ENCODE measurements at regions not wholly inside any gene's neighbourhood (a gene's known extent, or its start where the extent isn't known, plus 50 kb on each side); places are given as distances from the start of the nearest gene placed in this dataset.

DNA sequence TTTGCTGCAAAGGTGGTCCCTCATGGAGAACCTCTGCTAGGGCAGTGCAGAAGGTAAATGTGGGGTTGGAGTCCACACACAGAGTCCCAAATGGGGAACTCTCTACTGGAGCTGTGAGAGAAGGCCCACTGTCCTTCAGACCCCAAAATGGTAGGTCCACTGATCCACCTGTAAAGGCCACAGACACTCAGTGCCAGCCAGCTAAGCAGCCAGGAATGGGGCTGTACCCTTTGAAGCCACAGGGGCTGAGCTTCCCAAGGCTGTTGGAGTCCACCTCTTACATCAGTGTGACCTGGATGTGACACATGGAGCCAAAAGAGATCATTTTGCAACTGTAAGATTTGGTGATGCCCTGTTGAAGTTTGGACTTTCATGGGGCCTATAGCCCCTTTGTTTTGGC, 252.4 kb upstream of the GULP1 start:
- no peak for ATAC-seq

DNA sequence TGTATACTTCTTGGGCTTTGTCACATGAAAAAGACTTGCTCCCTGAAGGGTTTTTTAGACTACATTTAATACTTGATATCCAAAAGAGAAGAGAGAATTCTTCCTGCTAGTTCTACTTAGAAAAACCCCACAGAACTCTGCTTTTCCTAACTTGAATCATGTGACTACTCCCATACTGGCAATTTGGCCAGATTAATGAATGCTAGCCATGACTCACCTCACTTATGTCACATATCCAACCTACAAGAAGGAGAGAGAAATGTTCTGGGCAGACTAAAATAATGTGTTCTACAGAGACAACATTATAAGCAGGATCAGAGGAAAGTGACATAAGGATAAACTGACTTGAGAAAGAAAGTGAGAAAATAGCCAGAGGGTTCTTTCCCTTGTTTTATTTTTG, 249.3 kb upstream of the GULP1 start:
- Histone ChIP-seq H3K4me1 (no peaks in the 10 kb centered on the region), H3K9me3 (no peaks in the 10 kb centered on the region), H3K27ac (no peak overlapping the region), H3K4me3 (no peak overlapping the region), H3K36me3 (replicated peaks in 1 of 2; ENCODE audit: insufficient read depth in 1 of 2, low read depth in 2 of 2) (no peaks in the 10 kb centered on the region), H3K27me3 (no peaks in the 10 kb centered on the region)
- TF ChIP-seq, protein P1, sequence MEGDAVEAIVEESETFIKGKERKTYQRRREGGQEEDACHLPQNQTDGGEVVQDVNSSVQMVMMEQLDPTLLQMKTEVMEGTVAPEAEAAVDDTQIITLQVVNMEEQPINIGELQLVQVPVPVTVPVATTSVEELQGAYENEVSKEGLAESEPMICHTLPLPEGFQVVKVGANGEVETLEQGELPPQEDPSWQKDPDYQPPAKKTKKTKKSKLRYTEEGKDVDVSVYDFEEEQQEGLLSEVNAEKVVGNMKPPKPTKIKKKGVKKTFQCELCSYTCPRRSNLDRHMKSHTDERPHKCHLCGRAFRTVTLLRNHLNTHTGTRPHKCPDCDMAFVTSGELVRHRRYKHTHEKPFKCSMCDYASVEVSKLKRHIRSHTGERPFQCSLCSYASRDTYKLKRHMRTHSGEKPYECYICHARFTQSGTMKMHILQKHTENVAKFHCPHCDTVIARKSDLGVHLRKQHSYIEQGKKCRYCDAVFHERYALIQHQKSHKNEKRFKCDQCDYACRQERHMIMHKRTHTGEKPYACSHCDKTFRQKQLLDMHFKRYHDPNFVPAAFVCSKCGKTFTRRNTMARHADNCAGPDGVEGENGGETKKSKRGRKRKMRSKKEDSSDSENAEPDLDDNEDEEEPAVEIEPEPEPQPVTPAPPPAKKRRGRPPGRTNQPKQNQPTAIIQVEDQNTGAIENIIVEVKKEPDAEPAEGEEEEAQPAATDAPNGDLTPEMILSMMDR (IDR thresholded peaks at IDR 0.05): no peak
- no peak for TF ChIP-seq POLR2A (IDR thresholded peaks at IDR 0.05)
- DNase-seq (no peak), ATAC-seq (no peak)
- intact Hi-C loops (cut with DNase I): no loop called here

More for the DNA sequence above, 252.4 kb upstream of the GULP1 start:
- TF ChIP-seq, protein P1 (IDR thresholded peaks at IDR 0.05): no peak
- no peak for TF ChIP-seq POLR2A (IDR thresholded peaks at IDR 0.05)
- Histone ChIP-seq H3K4me3 (no peak overlapping the region), H3K36me3 (replicated peaks in 1 of 2; ENCODE audit: insufficient read depth in 1 of 2, low read depth in 2 of 2) (no peaks in the 10 kb centered on the region), H3K9me3 (no peaks in the 10 kb centered on the region), H3K27ac (no peak overlapping the region), H3K4me1 (no peaks in the 10 kb centered on the region), H3K27me3 (no peaks in the 10 kb centered on the region)
- intact Hi-C loops (cut with DNase I): no loop called here
- no peak for DNase-seq

DNA sequence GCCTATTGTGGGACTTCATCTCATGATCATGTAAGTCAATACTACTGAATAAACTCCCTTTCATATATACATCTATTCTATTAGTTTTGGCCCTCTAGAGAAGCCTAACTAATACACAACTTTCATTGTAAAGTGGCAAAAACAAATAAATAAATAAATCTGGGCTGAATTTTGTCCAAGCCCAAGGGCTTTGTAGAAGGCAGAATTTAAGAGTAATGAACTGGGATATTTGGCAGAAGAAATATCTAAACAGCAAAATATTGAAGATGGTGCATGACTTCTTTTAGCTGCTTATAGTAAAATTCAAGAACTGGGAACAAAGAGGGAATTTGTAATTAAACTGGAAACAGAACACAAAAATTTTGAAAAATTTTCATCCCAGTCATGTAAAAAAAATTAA, 246.7 kb upstream of the GULP1 start:
- ATAC-seq (no peak), DNase-seq (no peak)
- no peaks in the 10 kb centered on the region for H3K36me3 ChIP-seq (replicated peaks in 1 of 2; ENCODE audit: insufficient read depth in 1 of 2, low read depth in 2 of 2)
- no peak overlapping the region for H3K27ac ChIP-seq
- intact Hi-C loops (cut with DNase I): no loop called here
- H3K9me3 ChIP-seq: no peaks in the 10 kb centered on the region
- H3K4me1 ChIP-seq: peaks cover 5% of the 10 kb centered on the region
- H3K4me3 ChIP-seq: no peak overlapping the region
- no peak for TF ChIP-seq POLR2A (IDR thresholded peaks at IDR 0.05)
- TF ChIP-seq, protein P1 (IDR thresholded peaks at IDR 0.05): no peak
- H3K27me3 ChIP-seq: no peaks in the 10 kb centered on the region

DNA sequence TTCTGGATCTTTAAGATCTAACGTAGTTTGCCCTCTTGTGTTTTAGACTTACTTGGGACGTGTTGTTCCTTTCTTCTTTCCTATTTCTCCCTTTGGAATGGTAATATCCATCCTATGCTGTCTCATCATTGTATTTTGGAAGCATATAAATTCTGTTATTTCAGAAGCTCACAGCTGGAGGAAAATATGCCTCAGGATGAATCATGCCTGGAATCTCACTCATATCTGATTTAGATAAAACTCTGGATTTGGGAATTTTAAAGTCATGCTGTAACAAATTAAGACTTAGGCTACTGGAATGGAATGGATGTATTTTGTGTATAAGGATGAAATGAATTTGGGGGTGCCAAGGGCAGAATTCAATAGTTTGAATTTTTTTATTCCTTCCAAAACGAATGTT, 245.2 kb upstream of the GULP1 start:
- Histone ChIP-seq H3K27me3 (no peaks in the 10 kb centered on the region), H3K4me3 (no peak overlapping the region), H3K27ac (no peak overlapping the region), H3K36me3 (replicated peaks in 1 of 2; ENCODE audit: insufficient read depth in 1 of 2, low read depth in 2 of 2) (no peaks in the 10 kb centered on the region), H3K4me1 (peaks cover 5% of the 10 kb centered on the region), H3K9me3 (no peaks in the 10 kb centered on the region)
- intact Hi-C loops (cut with DNase I): no loop called here
- no peak for ATAC-seq
- 77 to 81% methylated on average over 3 of the region's 3 CpGs for WGBS, 2 donors
- DNase-seq: no peak
- TF ChIP-seq, protein P1 (IDR thresholded peaks at IDR 0.05): no peak
- TF ChIP-seq POLR2A (IDR thresholded peaks at IDR 0.05): no peak

DNA sequence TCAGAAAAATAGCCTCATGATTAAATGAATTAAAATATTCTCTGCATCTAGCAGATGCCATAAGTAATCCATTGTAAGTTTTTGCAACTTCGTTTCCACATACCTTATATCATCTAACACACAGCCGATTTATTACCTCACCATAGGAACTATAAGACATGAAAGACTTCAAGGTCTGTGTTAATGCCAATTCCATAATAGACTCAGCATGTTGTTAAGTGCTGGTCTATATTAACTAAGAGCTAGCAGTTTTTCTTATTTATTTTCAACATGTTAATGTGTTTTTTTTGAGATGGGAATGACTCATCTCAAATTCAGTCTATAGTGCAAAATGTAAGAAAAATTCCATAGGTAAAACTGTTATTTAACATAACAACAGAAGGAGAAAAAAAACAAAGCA, 243.9 kb upstream of the GULP1 start:
- intact Hi-C loops (cut with DNase I): no loop called here
- no peak for ATAC-seq
- DNase-seq: no peak
- Histone ChIP-seq H3K36me3 (replicated peaks in 1 of 2; ENCODE audit: insufficient read depth in 1 of 2, low read depth in 2 of 2) (no peaks in the 10 kb centered on the region), H3K27me3 (no peaks in the 10 kb centered on the region), H3K27ac (no peak overlapping the region), H3K4me1 (peaks cover 5% of the 10 kb centered on the region), H3K4me3 (no peak overlapping the region), H3K9me3 (no peaks in the 10 kb centered on the region)
- TF ChIP-seq, protein P1 (IDR thresholded peaks at IDR 0.05): no peak
- TF ChIP-seq POLR2A (IDR thresholded peaks at IDR 0.05): no peak
- WGBS, 2 donors: 77% methylated on average over 2 of the region's 2 CpGs

All from body of pancreas (tissue), 4 donors.